Trophoblast cell (in vitro differentiated cells and primary cell): ENCODE measurements at regions not wholly inside any gene's neighbourhood (a gene's known extent, or its start where the extent isn't known, plus 50 kb on each side); places are given as distances from the start of the nearest gene placed in this dataset.

Source experiments
- DNase-seq, 2 donors: peaks; one replicate each; pipeline ENCODE4 v3.0.0-alpha.2; 2016
- H2AFZ ChIP-seq: 2 replicates; pipeline ENCODE4 v1.6.1; 2013; ENCODE audit warnings: low read length, moderate library complexity, mild to moderate bottlenecking; ENCODE audit not compliant: insufficient read depth, poor library complexity
- H2AK5ac ChIP-seq: 2 replicates; pipeline ENCODE4 v1.6.1; 2013; ENCODE audit warnings: mild to moderate bottlenecking, low read length
- H2BK120ac ChIP-seq: 2 replicates; pipeline ENCODE4 v1.6.1; 2013; ENCODE audit warnings: low read length, mild to moderate bottlenecking, moderate library complexity; ENCODE audit not compliant: insufficient read depth, poor library complexity
- H2BK12ac ChIP-seq: 2 replicates; pipeline ENCODE4 v1.6.1; 2013; ENCODE audit warnings: mild to moderate bottlenecking, low read length, moderate library complexity
- H2BK5ac ChIP-seq: 2 replicates; pipeline ENCODE4 v1.6.1; 2013; ENCODE audit warnings: low read length, low read depth, moderate library complexity, mild to moderate bottlenecking; ENCODE audit not compliant: poor library complexity
- H3K14ac ChIP-seq: 2 replicates; pipeline ENCODE4 v1.6.1; 2013; ENCODE audit warnings: mild to moderate bottlenecking, low read length
- H3K18ac ChIP-seq: 2 replicates; pipeline ENCODE4 v1.6.1; 2013; ENCODE audit warnings: mild to moderate bottlenecking, low read length
- H3K23ac ChIP-seq: 2 replicates; pipeline ENCODE4 v1.6.1; 2013; ENCODE audit warnings: low read length
- H3K27ac ChIP-seq: 2 replicates; pipeline ENCODE4 v1.5.1; 2013; ENCODE audit warnings: low read depth, mild to moderate bottlenecking, inconsistent platforms, low read length, moderate library complexity
- H3K27me3 ChIP-seq: 2 replicates; pipeline ENCODE4 v1.6.1; 2013; ENCODE audit warnings: inconsistent platforms, mild to moderate bottlenecking, low read length, moderate library complexity; ENCODE audit not compliant: insufficient read depth
- H3K36me3 ChIP-seq, 2 experiments: 1 replicate in 1 of 2; 2 replicates in 1 of 2; pipeline ENCODE4 v1.6.1; 2013; ENCODE audit warnings: low read length in 2 of 2, mild to moderate bottlenecking in 2 of 2, moderate library complexity in 1 of 2; ENCODE audit not compliant: insufficient read depth in 2 of 2, control insufficient read depth in 1 of 2
- H3K4ac ChIP-seq: 2 replicates; pipeline ENCODE4 v1.6.1; 2013; ENCODE audit warnings: low read depth, mild to moderate bottlenecking, low read length, moderate library complexity
- H3K4me1 ChIP-seq, 2 experiments: 1 replicate in 1 of 2; 2 replicates in 1 of 2; pipeline ENCODE4 v1.6.1; 2013; ENCODE audit warnings: low read length in 2 of 2, mild to moderate bottlenecking in 2 of 2, moderate library complexity in 1 of 2; ENCODE audit not compliant: insufficient read depth in 2 of 2, control insufficient read depth in 1 of 2
- H3K4me2 ChIP-seq: 2 replicates; pipeline ENCODE4 v1.6.1; 2013; ENCODE audit warnings: inconsistent platforms, mild to moderate bottlenecking, low read length, moderate library complexity
- H3K4me3 ChIP-seq: 2 replicates; pipeline ENCODE4 v1.5.1; 2013; ENCODE audit warnings: mild to moderate bottlenecking, low read depth, low read length, inconsistent platforms
- H3K79me1 ChIP-seq: one replicate; pipeline ENCODE4 v1.6.1; 2013; ENCODE audit warnings: low read length
- H3K79me2 ChIP-seq: 2 replicates; pipeline ENCODE4 v1.6.1; 2013; ENCODE audit warnings: low read length, mild to moderate bottlenecking; ENCODE audit not compliant: control insufficient read depth, insufficient read depth, poor library complexity
- H3K9ac ChIP-seq: 2 replicates; pipeline ENCODE4 v1.6.1; 2013; ENCODE audit warnings: mild to moderate bottlenecking, low read length
- H3K9me3 ChIP-seq: 2 replicates; pipeline ENCODE4 v1.6.1; 2013; ENCODE audit warnings: low read depth, mild to moderate bottlenecking, control low read depth, inconsistent platforms, low read length; ENCODE audit not compliant: insufficient read depth
- H4K12ac ChIP-seq: 2 replicates; pipeline ENCODE4 v1.6.1; 2013; ENCODE audit warnings: low read depth, mild to moderate bottlenecking, low read length, moderate library complexity
- H4K8ac ChIP-seq: 2 replicates; pipeline ENCODE4 v1.6.1; 2013; ENCODE audit warnings: low read depth, mild to moderate bottlenecking, low read length, moderate library complexity
- H4K91ac ChIP-seq: one replicate; pipeline ENCODE4 v1.6.1; 2013; ENCODE audit warnings: low read depth, mild to moderate bottlenecking, low read length, moderate library complexity
- WGBS: extraction: QIAGEN DNeasy Blood & Tissue Kit; methylation state at CpG from one replicate; pipeline ENCODE4 v1.1.7; 2013; ENCODE audit warnings: missing lambda C conversion rate; ENCODE audit not compliant: insufficient read length, insufficient coverage; ENCODE audit errors: extremely low coverage; 5-methylcytosine and 5-hydroxymethylcytosine counted together

GRCh38 chr14:38430522-38430921 is 174.6 kb upstream of the CLEC14A start:
- no peak overlapping the region for H2BK120ac ChIP-seq
- H3K4me3 ChIP-seq: no peak overlapping the region
- no peak for DNase-seq
- no peaks in the 10 kb centered on the region for H3K27me3 ChIP-seq
- H3K14ac ChIP-seq: no peak overlapping the region
- H3K18ac ChIP-seq: no peak overlapping the region
- no peaks in the 10 kb centered on the region for H3K9me3 ChIP-seq
- H3K79me1 ChIP-seq: no peaks in the 10 kb centered on the region
- H2AK5ac ChIP-seq: no peak overlapping the region
- H3K79me2 ChIP-seq: no peaks in the 10 kb centered on the region
- no peaks in the 10 kb centered on the region for H3K36me3 ChIP-seq
- no peak overlapping the region for H3K27ac ChIP-seq
- H3K4me1 ChIP-seq: no peaks in the 10 kb centered on the region
- H4K91ac ChIP-seq: no peak overlapping the region
- WGBS: no CpG with 5 or more reads among the region's 2 CpGs
- H3K23ac ChIP-seq: no peak overlapping the region
- no peak overlapping the region for H4K12ac ChIP-seq
- H3K4ac ChIP-seq: no peak overlapping the region
- H3K9ac ChIP-seq: no peak overlapping the region
- no peak overlapping the region for H2BK12ac ChIP-seq
- H4K8ac ChIP-seq: no peak overlapping the region
- H3K4me2 ChIP-seq: no peak overlapping the region
- H2AFZ ChIP-seq: no peak overlapping the region
- H2BK5ac ChIP-seq: no peak overlapping the region

GRCh38 chr14:38425324-38425976 is 169.6 kb upstream of the CLEC14A start:
- DNase-seq: no peak
- Histone ChIP-seq H3K4me3 (no peak overlapping the region), H3K79me2 (no peaks in the 10 kb centered on the region), H3K14ac (no peak overlapping the region), H3K4ac (no peak overlapping the region), H2BK12ac (no peak overlapping the region), H3K23ac (no peak overlapping the region), H3K27ac (no peak overlapping the region), H4K12ac (no peak overlapping the region), H3K4me1 (no peaks in the 10 kb centered on the region), H3K27me3 (no peaks in the 10 kb centered on the region), H2BK120ac (no peak overlapping the region), H3K9me3 (no peaks in the 10 kb centered on the region), H2AFZ (no peak overlapping the region), H2AK5ac (no peak overlapping the region), H3K79me1 (no peaks in the 10 kb centered on the region), H2BK5ac (no peak overlapping the region), H3K4me2 (no peak overlapping the region), H3K18ac (no peak overlapping the region), H3K36me3 (no peaks in the 10 kb centered on the region), H4K8ac (no peak overlapping the region), H4K91ac (no peak overlapping the region), H3K9ac (no peak overlapping the region)
- no CpG with 5 or more reads among the region's 5 CpGs for WGBS

GRCh38 chr14:38420048-38420447 is 164.2 kb upstream of the CLEC14A start:
- Histone ChIP-seq H3K27me3 (no peaks in the 10 kb centered on the region), H3K79me1 (no peaks in the 10 kb centered on the region), H3K4me2 (no peak overlapping the region), H2BK12ac (no peak overlapping the region), H2BK120ac (no peak overlapping the region), H3K23ac (no peak overlapping the region), H3K9me3 (no peaks in the 10 kb centered on the region), H2AFZ (no peak overlapping the region), H3K14ac (no peak overlapping the region), H3K4me3 (no peak overlapping the region), H3K4ac (no peak overlapping the region), H4K91ac (no peak overlapping the region), H2BK5ac (no peak overlapping the region), H3K36me3 (no peaks in the 10 kb centered on the region), H3K4me1 (no peaks in the 10 kb centered on the region), H4K12ac (no peak overlapping the region), H3K9ac (no peak overlapping the region), H4K8ac (no peak overlapping the region), H3K79me2 (no peaks in the 10 kb centered on the region), H2AK5ac (no peak overlapping the region), H3K18ac (no peak overlapping the region), H3K27ac (no peak overlapping the region)
- peak in 1 of 2 donors; percentile 29 for DNase-seq

GRCh38 chr14:38419579-38419978 is 163.7 kb upstream of the CLEC14A start:
- Histone ChIP-seq H3K4me3 (no peak overlapping the region), H3K79me1 (no peaks in the 10 kb centered on the region), H4K8ac (no peak overlapping the region), H4K91ac (no peak overlapping the region), H2BK12ac (no peak overlapping the region), H3K4me1 (no peaks in the 10 kb centered on the region), H3K36me3 (no peaks in the 10 kb centered on the region), H2BK5ac (no peak overlapping the region), H3K27me3 (no peaks in the 10 kb centered on the region), H3K9ac (no peak overlapping the region), H3K14ac (no peak overlapping the region), H2BK120ac (no peak overlapping the region), H3K9me3 (no peaks in the 10 kb centered on the region), H3K4me2 (no peak overlapping the region), H2AK5ac (no peak overlapping the region), H2AFZ (no peak overlapping the region), H3K18ac (no peak overlapping the region), H3K79me2 (no peaks in the 10 kb centered on the region), H4K12ac (no peak overlapping the region), H3K4ac (no peak overlapping the region), H3K23ac (no peak overlapping the region), H3K27ac (no peak overlapping the region)
- WGBS: no CpG with 5 or more reads among the region's 5 CpGs
- no peak for DNase-seq
